Aorta (tissue), 5 donors: ENCODE measurements at regions not wholly inside any gene's neighbourhood (a gene's known extent, or its start where the extent isn't known, plus 50 kb on each side); places are given as distances from the start of the nearest gene placed in this dataset.
"Not testable (repeated sequence)": the region's sequence is repeated elsewhere in the genome, so short reads cannot be mapped to it uniquely, and the experiment has no call there.

Experiments used
- ATAC-seq: fragments of 200-7000 bp; cut with Tn5 transposase; one replicate; pipeline ENCODE4 v1.9.1; 2022; ENCODE audit warnings: moderate library complexity; ENCODE audit not compliant: low FRiP score
- DNase-seq, 2 donors: peaks; one replicate each; pipeline ENCODE4 v3.0.0-alpha.2; 2020
- H3K27ac ChIP-seq, 2 donors: one replicate each; pipeline ENCODE4 v1.5.1; 2013; ENCODE audit warnings: low read length in 2 of 2, mild to moderate bottlenecking in 2 of 2, moderate library complexity in 2 of 2, control low read depth in 1 of 2, inconsistent platforms in 1 of 2, low read depth in 1 of 2
- H3K27me3 ChIP-seq, 2 donors: one replicate each; pipeline ENCODE4 v1.6.1; 2013; ENCODE audit warnings: control low read depth in 1 of 2, low read length in 1 of 2, mild to moderate bottlenecking in 1 of 2, moderate library complexity in 1 of 2; ENCODE audit not compliant: insufficient read depth in 2 of 2, control insufficient read depth in 1 of 2
- H3K36me3 ChIP-seq, 2 donors: one replicate each; pipeline ENCODE4 v1.6.1; 2013; ENCODE audit warnings: control low read depth in 1 of 2, low read length in 1 of 2, mild to moderate bottlenecking in 1 of 2; ENCODE audit not compliant: insufficient read depth in 2 of 2, control insufficient read depth in 1 of 2
- H3K4me1 ChIP-seq, 2 donors: one replicate each; pipeline ENCODE4 v1.6.1; 2013; ENCODE audit warnings: low read length in 2 of 2, control low read depth in 1 of 2, mild to moderate bottlenecking in 1 of 2, moderate library complexity in 1 of 2; ENCODE audit not compliant: insufficient read depth in 2 of 2, control insufficient read depth in 1 of 2
- H3K4me3 ChIP-seq, 2 donors: one replicate each; pipeline ENCODE4 v1.5.1; 2013; ENCODE audit warnings: low read length in 2 of 2, control low read depth in 1 of 2, mild to moderate bottlenecking in 1 of 2
- H3K9me3 ChIP-seq: one replicate; pipeline ENCODE4 v1.6.1; 2013; ENCODE audit warnings: mild to moderate bottlenecking, low read length; ENCODE audit not compliant: control insufficient read depth
- WGBS, 2 donors: extraction: QIAGEN DNeasy Blood & Tissue Kit; methylation state at CpG; one replicate each; pipeline ENCODE4 v1.1.7; 2013; 5-methylcytosine and 5-hydroxymethylcytosine counted together
- intact Hi-C, 2 donors: fragments of 100-400 bp; cut with DNase I; formaldehyde crosslinking; loops; one replicate each; pipeline versions ENCODE4 v1.14.2 to v1.15.0; 2022
- donor health status: healthy with polysubstance abuse.
- donor health status: Bipolar disorder and iron deficiency.
- donor health status: DM: no; HTN: no; CAD: no.
- donor health status: DM: no; HTN: no; CAD: no.
- donor health status: DM: yes; HTN: yes; CAD: no.

DNA sequence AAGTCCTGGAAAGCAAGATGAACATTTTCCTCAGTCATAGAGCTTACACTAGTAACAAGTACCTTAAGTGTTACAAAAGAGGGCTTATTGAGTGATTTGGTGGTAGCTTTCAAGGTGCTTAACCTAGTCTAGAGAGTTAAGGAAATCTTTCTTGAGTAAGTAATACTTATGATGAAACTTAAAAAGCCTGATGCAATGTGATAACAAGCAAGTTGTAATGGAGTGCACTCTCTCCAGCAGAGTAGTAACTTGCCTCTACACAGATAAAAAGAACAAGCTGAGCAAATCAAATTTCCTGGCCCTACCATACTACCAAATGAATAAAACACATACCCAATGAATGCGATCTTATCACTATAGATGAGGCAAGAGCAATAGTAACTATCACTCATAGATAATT, 639.9 kb upstream of the FBXO33 start:
- Histone ChIP-seq H3K9me3 (peaks cover 2% of the 10 kb centered on the region), H3K27ac (no peak overlapping the region), H3K36me3 (no peaks in the 10 kb centered on the region), H3K4me1 (no peaks in the 10 kb centered on the region), H3K27me3 (no peaks in the 10 kb centered on the region), H3K4me3 (no peak overlapping the region)
- no peak for DNase-seq
- WGBS, 2 donors: 93 to 100% methylated on average over 1 of the region's 1 CpG
- intact Hi-C loops: no loop called here
- no peak for ATAC-seq

DNA sequence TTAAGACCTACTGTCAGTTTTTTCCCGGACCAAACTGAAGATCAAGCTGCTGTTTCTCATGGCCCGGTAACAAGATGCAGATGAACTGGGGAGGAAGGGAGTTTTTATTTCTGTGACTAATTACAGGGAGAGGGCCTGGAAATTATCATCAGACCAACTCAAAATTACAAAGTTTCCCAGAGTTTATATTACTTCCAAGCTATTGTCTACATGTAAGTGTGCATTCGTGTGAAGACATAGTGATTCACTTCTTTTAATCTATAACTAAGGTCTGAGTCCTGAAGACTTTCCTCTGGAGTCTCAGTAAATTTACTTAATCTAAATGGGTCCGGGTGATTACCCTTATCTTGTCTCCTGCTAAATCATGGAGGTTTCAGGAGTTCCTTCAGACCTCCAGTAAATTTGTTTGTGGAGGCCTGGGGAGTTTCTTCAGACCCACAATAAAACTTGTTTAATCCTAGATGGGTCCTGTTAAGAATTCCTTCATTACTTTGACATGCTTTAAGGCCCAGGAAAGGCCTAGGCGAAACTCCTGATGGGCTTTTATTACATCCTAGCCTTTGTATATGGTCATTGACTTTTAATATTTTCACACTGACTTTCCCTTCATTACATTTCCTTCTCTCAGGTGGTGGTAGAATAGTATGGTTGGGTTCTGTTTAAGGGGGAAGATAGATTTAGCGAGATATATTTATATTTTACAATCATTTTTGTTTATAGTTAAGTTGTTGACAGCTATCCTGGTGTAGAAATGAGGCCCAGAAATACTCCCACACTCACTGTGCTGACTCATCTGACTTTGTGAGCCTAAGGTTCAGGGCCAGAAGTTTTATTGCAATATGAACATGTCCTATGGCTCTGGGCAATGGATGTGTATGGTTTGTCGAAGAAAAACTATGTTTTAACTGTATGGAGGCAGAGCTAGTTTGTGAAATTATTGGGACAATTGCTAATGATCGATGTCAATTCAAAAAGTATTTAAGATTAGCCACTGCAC, 627.0 kb upstream of the FBXO33 start:
- H3K4me3 ChIP-seq: no peak overlapping the region
- H3K27ac ChIP-seq: no peak overlapping the region
- DNase-seq: no peak
- H3K9me3 ChIP-seq: no peaks in the 10 kb centered on the region
- no peaks in the 10 kb centered on the region for H3K36me3 ChIP-seq
- intact Hi-C loops: no loop called here
- ATAC-seq: no peak
- no peaks in the 10 kb centered on the region for H3K27me3 ChIP-seq
- no peaks in the 10 kb centered on the region for H3K4me1 ChIP-seq
- WGBS, 2 donors: 72 to 74% methylated on average over 8 of the region's 8 CpGs

GRCh38 chr14:40053416-40053815, 621.2 kb upstream of the FBXO33 start:
- DNase-seq (no peak), ATAC-seq (no peak)
- WGBS, 2 donors: 9 to 10% methylated on average over 2 of the region's 2 CpGs
- Histone ChIP-seq H3K27ac (no peak overlapping the region), H3K4me3 (no peak overlapping the region), H3K36me3 (no peaks in the 10 kb centered on the region), H3K9me3 (no peaks in the 10 kb centered on the region), H3K27me3 (no peaks in the 10 kb centered on the region), H3K4me1 (no peaks in the 10 kb centered on the region)
- intact Hi-C loops: no loop called here

DNA sequence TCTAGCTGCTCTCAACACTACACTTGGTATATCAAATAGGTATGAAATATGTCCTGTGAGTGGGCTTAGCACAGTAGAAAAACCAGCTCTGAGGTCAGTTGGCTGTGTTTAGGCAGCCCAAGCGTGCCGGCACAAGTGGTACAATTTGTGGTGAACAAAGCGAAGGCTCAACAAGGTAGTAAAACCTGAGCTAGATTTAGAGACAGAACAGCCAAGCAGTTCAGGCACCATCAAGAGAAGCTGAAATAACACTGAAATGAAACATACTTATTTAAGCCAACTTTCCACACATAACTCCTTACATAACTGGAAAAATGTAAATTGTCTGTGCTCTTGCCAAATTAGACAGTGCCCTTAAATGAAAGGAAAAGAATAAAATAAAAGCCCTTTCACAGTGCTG, 596.8 kb upstream of the FBXO33 start:
- no peak for ATAC-seq
- Histone ChIP-seq H3K27me3 (no peaks in the 10 kb centered on the region), H3K4me3 (no peak overlapping the region), H3K27ac (no peak overlapping the region), H3K4me1 (no peaks in the 10 kb centered on the region), H3K36me3 (no peaks in the 10 kb centered on the region), H3K9me3 (peaks cover 2% of the 10 kb centered on the region)
- WGBS, 2 donors: 61 to 70% methylated on average over 3 of the region's 3 CpGs
- intact Hi-C loops: no loop called here
- DNase-seq: no peak

DNA sequence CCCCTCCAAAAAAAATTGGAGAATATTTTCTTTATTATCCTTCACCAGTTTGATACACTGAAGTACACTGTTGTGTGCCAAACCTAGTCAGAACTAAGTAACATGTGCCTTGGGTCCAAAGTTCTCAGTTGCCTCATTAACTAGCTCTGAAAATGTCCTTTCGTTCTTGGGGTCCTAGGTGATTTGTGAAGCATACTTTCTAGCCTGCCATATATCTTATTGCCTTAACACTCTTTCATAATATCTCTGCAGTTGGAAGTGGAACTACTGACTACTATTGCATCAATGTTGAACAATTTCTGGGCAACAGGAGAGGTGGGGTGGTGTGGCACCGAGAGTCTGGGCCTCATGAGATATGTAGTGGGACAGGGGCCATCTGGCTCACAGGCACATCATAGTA, 592.9 kb upstream of the FBXO33 start:
- Histone ChIP-seq H3K4me3 (no peak overlapping the region), H3K27ac (no peak overlapping the region), H3K36me3 (no peaks in the 10 kb centered on the region), H3K27me3 (no peaks in the 10 kb centered on the region), H3K4me1 (no peaks in the 10 kb centered on the region), H3K9me3 (peaks cover 1% of the 10 kb centered on the region)
- 48% methylated on average over 2 of the region's 2 CpGs for WGBS, 2 donors
- DNase-seq: no peak
- intact Hi-C loops: no loop called here
- ATAC-seq: no peak

DNA sequence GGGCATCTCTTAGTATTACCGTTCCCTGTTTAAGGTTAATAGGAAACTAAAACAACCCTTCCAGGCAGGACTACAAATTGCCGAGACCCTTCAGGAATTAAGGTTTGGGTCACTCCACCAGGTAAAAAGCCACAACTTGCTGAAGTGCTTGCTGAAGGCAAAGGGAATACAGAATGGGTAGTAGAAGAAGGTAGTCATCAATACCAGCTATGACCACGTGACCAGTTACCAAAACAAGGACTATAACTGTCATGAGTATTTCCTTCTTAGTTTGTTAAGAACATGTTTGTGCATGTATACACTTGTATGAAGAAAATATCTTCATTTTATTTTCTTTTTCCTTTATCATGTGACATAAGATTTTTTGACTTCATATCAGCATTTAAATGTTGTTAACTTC, 578.7 kb upstream of the FBXO33 start:
- H3K27ac ChIP-seq: no peak overlapping the region
- 81 to 84% methylated on average over 3 of the region's 3 CpGs for WGBS, 2 donors
- no peak overlapping the region for H3K4me3 ChIP-seq
- no peak for ATAC-seq
- no peaks in the 10 kb centered on the region for H3K4me1 ChIP-seq
- H3K27me3 ChIP-seq: no peaks in the 10 kb centered on the region
- no peaks in the 10 kb centered on the region for H3K9me3 ChIP-seq
- intact Hi-C loops: no loop called here
- DNase-seq: no peak
- H3K36me3 ChIP-seq: no peaks in the 10 kb centered on the region

- Histone ChIP-seq H3K36me3 (no peaks in the 10 kb centered on the region), H3K9me3 (no peaks in the 10 kb centered on the region), H3K4me3 (no peak overlapping the region), H3K27me3 (no peaks in the 10 kb centered on the region), H3K27ac (no peak overlapping the region), H3K4me1 (no peaks in the 10 kb centered on the region)
- ATAC-seq (no peak), DNase-seq (no peak)
- intact Hi-C loops: no loop called here
- 88 to 94% methylated on average over 4 of the region's 4 CpGs for WGBS, 2 donors
These were observed 577.5 kb upstream of the FBXO33 start for GRCh38 chr14:40009771-40010170.

GRCh38 chr14:40008345-40008744, 576.1 kb upstream of the FBXO33 start:
- H3K4me3 ChIP-seq, DNase-seq, ATAC-seq, H3K36me3 ChIP-seq, H3K4me1 ChIP-seq, H3K9me3 ChIP-seq, H3K27ac ChIP-seq, H3K27me3 ChIP-seq, intact Hi-C loops: not testable (repeated sequence)
- 93 to 94% methylated on average over 2 of the region's 2 CpGs for WGBS, 2 donors

DNA sequence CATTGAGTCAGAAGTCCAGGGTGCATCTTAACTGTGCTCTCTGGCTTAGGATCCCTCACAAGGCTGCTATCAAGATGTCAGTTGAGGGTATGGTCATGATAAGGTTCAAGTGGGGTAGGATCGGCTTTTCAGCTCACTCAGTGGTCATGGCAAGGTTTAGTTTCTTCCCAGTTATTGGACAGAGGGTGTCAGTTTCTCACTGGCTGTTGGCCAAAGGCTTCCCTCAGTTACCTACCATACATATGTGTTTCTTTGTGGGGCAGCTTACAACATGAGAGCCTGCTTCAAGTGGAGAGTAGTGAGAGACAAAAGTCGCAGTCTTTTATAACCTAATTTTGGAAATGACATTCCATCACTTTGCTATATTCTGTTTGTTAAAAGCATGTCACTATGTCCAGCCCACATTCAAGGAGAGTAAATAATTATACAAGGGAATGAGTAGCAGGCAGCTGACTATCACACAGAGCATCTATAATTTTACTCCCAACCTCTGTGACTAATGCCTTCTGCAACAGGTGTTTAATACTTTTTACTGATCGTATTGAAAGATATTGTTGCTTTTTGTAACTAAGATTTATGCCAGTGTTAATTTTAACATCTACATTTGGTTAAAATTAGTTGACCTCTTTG, 572.8 kb upstream of the FBXO33 start:
- WGBS, 2 donors: 81 to 83% methylated on average over 3 of the region's 3 CpGs

More for the DNA sequence above, 572.8 kb upstream of the FBXO33 start:
- ATAC-seq (no peak), DNase-seq (no peak)
- H3K36me3 ChIP-seq: no peaks in the 10 kb centered on the region
- no peaks in the 10 kb centered on the region for H3K27me3 ChIP-seq
- H3K27ac ChIP-seq: no peak overlapping the region
- intact Hi-C loops: no loop called here
- no peaks in the 10 kb centered on the region for H3K4me1 ChIP-seq
- H3K4me3 ChIP-seq: no peak overlapping the region
- H3K9me3 ChIP-seq: no peaks in the 10 kb centered on the region
